ENCODE measurements at regions not wholly inside any gene's neighbourhood (a gene's known extent, or its start where the extent isn't known, plus 50 kb on each side); places are given as distances from the start of the nearest gene placed in this dataset.
"Not testable (repeated sequence)": the region's sequence is repeated elsewhere in the genome, so short reads cannot be mapped to it uniquely, and the experiment has no call there.

DNA sequence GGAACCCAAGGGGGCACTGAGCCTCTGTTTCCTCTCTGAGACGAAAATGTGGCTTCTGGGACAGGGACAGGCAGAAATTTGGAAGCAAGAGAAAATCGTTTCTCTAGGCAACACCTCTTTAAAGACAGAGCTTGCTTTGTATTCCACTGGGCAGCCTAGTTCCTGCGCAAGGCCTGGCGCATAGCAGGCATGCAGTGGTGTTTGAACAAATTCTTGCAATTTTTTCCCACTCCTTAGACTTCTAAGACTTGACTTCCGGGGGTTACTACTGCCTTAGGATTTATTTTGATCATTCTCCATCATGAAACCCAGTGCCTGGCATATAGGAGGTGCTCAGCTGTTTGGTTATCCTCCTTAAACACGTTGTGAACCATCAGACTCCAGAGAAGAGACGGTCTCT, 249.0 kb upstream of the KCNG1 start:
- no peak for DNase-seq (ENCODE audit: extremely low read depth, low read depth)
- no peak overlapping the region for H3K4me3 ChIP-seq (replicated peaks; ENCODE audit: low read depth, low read length)
- TF ChIP-seq, protein P1, sequence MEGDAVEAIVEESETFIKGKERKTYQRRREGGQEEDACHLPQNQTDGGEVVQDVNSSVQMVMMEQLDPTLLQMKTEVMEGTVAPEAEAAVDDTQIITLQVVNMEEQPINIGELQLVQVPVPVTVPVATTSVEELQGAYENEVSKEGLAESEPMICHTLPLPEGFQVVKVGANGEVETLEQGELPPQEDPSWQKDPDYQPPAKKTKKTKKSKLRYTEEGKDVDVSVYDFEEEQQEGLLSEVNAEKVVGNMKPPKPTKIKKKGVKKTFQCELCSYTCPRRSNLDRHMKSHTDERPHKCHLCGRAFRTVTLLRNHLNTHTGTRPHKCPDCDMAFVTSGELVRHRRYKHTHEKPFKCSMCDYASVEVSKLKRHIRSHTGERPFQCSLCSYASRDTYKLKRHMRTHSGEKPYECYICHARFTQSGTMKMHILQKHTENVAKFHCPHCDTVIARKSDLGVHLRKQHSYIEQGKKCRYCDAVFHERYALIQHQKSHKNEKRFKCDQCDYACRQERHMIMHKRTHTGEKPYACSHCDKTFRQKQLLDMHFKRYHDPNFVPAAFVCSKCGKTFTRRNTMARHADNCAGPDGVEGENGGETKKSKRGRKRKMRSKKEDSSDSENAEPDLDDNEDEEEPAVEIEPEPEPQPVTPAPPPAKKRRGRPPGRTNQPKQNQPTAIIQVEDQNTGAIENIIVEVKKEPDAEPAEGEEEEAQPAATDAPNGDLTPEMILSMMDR (IDR thresholded peaks at IDR 0.05; ENCODE audit: low read depth, low read length, missing control alignments) = no peak

GRCh38 chr20:51271289-51271688, 248.4 kb upstream of the KCNG1 start:
- H3K4me3 ChIP-seq (replicated peaks; ENCODE audit: low read depth, low read length); DNase-seq (ENCODE audit: extremely low read depth, low read depth): not testable (repeated sequence)

DNA sequence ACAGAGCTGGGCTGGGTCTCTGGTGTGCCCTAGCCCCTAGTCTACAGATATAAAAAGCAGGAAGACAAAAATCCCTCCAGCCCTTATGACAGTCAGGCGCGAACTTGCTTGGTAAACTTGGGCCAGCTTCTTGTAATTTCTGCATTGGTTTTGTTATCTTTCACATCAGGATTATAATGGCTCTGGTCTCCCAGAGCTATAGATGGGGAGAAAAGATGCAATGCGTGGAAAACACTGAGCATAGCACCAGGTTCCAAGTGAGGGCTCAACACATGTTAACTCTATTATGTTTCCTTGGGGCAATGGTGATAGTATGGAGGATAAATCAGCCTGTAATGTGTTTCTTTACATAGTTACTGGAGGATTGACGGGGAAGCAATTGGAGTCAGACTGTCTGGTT, 246.8 kb upstream of the KCNG1 start:
- TF ChIP-seq, protein P1 (IDR thresholded peaks at IDR 0.05; ENCODE audit: low read depth, low read length, missing control alignments) = no peak
- H3K4me3 ChIP-seq (replicated peaks; ENCODE audit: low read depth, low read length) = no peak overlapping the region
- no peak for DNase-seq (ENCODE audit: extremely low read depth, low read depth)

DNA sequence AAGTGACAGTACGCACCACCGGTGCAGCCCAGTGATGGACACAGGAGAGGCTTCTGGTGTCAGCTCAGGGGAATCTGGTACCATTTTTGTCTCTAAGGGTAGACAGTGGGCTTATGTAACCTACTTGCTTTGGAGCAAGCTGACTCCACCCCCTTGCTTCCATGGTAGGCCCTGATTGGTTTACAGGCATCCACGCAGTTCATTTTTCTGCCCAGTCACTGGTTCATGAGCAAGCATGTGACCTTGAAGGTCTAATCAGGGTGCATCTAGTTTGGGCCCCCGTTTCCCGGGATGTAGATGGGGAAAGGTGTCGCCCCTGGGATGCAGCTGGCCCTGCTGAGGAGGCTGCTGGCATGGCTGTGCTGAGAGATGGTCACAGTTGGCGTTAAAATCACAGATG, 244.8 kb upstream of the KCNG1 start:
- TF ChIP-seq, protein P1 (IDR thresholded peaks at IDR 0.05; ENCODE audit: low read depth, low read length, missing control alignments) = no peak
- DNase-seq (ENCODE audit: extremely low read depth, low read depth) = no peak
- no peak overlapping the region for H3K4me3 ChIP-seq (replicated peaks; ENCODE audit: low read depth, low read length)

GRCh38 chr20:51266353-51266752, 243.4 kb upstream of the KCNG1 start:
- DNase-seq (ENCODE audit: extremely low read depth, low read depth) = no peak
- TF ChIP-seq, protein P1 (IDR thresholded peaks at IDR 0.05; ENCODE audit: low read depth, low read length, missing control alignments) = no peak
- no peak overlapping the region for H3K4me3 ChIP-seq (replicated peaks; ENCODE audit: low read depth, low read length)

GRCh38 chr20:51265361-51265760, 242.5 kb upstream of the KCNG1 start:
- no peak overlapping the region for H3K4me3 ChIP-seq (replicated peaks; ENCODE audit: low read depth, low read length)
- TF ChIP-seq, protein P1 (IDR thresholded peaks at IDR 0.05; ENCODE audit: low read depth, low read length, missing control alignments) = no peak
- DNase-seq (ENCODE audit: extremely low read depth, low read depth) = no peak

GRCh38 chr20:51262240-51262639, 239.3 kb upstream of the KCNG1 start:
- H3K4me3 ChIP-seq (replicated peaks; ENCODE audit: low read depth, low read length) = no peak overlapping the region
- TF ChIP-seq, protein P1 (IDR thresholded peaks at IDR 0.05; ENCODE audit: low read depth, low read length, missing control alignments) = no peak
- no peak for DNase-seq (ENCODE audit: extremely low read depth, low read depth)
